ENCODE measurements at regions not wholly inside any gene's neighbourhood (a gene's known extent, or its start where the extent isn't known, plus 50 kb on each side); places are given as distances from the start of the nearest gene placed in this dataset.

GRCh38 chrX:10884246-10884645, 226.9 kb upstream of the HCCS start:
- no peaks in the 10 kb centered on the region for H3K27me3 ChIP-seq (ENCODE audit: control insufficient read depth, insufficient read depth, low read length)
- H3K4me3 ChIP-seq (ENCODE audit: low read length): no peak overlapping the region
- no peak overlapping the region for H3K9ac ChIP-seq (ENCODE audit: low read length)
- no peaks in the 10 kb centered on the region for H3K4me1 ChIP-seq (ENCODE audit: control insufficient read depth, insufficient read depth, low read length)
- no peak overlapping the region for H3K27ac ChIP-seq (ENCODE audit: low read depth, low read length)
- H3K36me3 ChIP-seq (ENCODE audit: control insufficient read depth, insufficient read depth, low read length): no peaks in the 10 kb centered on the region

GRCh38 chrX:10892621-10893225, 218.4 kb upstream of the HCCS start:
- Histone ChIP-seq H3K36me3 (ENCODE audit: control insufficient read depth, insufficient read depth, low read length) (no peaks in the 10 kb centered on the region), H3K9ac (ENCODE audit: low read length) (no peak overlapping the region), H3K27ac (ENCODE audit: low read depth, low read length) (no peak overlapping the region), H3K4me3 (ENCODE audit: low read length) (no peak overlapping the region), H3K27me3 (ENCODE audit: control insufficient read depth, insufficient read depth, low read length) (no peaks in the 10 kb centered on the region), H3K4me1 (ENCODE audit: control insufficient read depth, insufficient read depth, low read length) (no peaks in the 10 kb centered on the region)

- H3K4me3 ChIP-seq (ENCODE audit: low read length): no peak overlapping the region
- H3K27me3 ChIP-seq (ENCODE audit: control insufficient read depth, insufficient read depth, low read length): no peaks in the 10 kb centered on the region
- H3K27ac ChIP-seq (ENCODE audit: low read depth, low read length): no peak overlapping the region
- H3K36me3 ChIP-seq (ENCODE audit: control insufficient read depth, insufficient read depth, low read length): no peaks in the 10 kb centered on the region
- H3K4me1 ChIP-seq (ENCODE audit: control insufficient read depth, insufficient read depth, low read length): no peaks in the 10 kb centered on the region
- no peak overlapping the region for H3K9ac ChIP-seq (ENCODE audit: low read length)
Measured at GRCh38 chrX:10893366-10893765, 217.8 kb upstream of the HCCS start.

DNA sequence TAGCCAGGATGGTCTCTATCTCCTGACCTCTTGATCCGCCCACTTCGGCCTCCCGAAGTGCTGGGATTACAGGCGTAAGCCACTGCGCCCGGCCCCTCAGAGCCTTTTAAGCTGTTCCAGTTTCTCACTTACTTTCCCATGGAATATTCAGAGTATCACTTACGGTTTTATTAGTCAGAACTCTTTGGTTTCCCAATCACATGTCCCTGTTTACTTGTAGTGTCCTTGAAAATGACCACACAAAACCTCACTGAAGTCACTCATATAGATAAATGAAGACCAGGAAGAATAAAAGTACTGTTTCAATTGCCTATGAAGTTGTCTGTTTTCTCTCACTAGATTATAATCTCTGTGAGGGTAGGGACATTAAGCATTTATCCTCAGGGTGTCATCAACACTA, 217.2 kb upstream of the HCCS start:
- H3K27ac ChIP-seq (ENCODE audit: low read depth, low read length): no peak overlapping the region
- H3K4me3 ChIP-seq (ENCODE audit: low read length): no peak overlapping the region
- H3K36me3 ChIP-seq (ENCODE audit: control insufficient read depth, insufficient read depth, low read length): no peaks in the 10 kb centered on the region
- no peaks in the 10 kb centered on the region for H3K4me1 ChIP-seq (ENCODE audit: control insufficient read depth, insufficient read depth, low read length)
- H3K9ac ChIP-seq (ENCODE audit: low read length): no peak overlapping the region
- no peaks in the 10 kb centered on the region for H3K27me3 ChIP-seq (ENCODE audit: control insufficient read depth, insufficient read depth, low read length)

DNA sequence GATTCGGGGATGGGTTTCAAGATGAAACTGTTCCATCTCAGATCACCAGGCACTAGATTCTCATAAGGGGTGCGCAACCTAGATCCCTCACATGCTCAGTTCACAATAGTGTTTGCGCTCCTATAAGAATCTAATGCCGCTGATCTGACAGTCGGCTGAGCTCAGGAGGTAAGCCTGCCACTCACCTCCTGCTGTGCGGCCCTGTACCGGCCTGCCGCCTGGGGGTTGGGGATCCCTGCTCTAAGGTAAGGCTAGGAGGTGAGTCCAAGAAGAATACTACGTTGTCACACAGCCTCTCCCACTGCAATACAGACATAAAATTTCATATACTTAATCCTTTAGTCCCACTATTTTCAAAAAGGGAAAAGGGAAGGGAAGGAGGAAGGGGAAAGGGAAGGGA, 213.4 kb upstream of the HCCS start:
- H3K9ac ChIP-seq (ENCODE audit: low read length): no peak overlapping the region
- no peaks in the 10 kb centered on the region for H3K4me1 ChIP-seq (ENCODE audit: control insufficient read depth, insufficient read depth, low read length)
- no peak overlapping the region for H3K27ac ChIP-seq (ENCODE audit: low read depth, low read length)
- H3K4me3 ChIP-seq (ENCODE audit: low read length): no peak overlapping the region
- H3K27me3 ChIP-seq (ENCODE audit: control insufficient read depth, insufficient read depth, low read length): no peaks in the 10 kb centered on the region
- no peaks in the 10 kb centered on the region for H3K36me3 ChIP-seq (ENCODE audit: control insufficient read depth, insufficient read depth, low read length)

DNA sequence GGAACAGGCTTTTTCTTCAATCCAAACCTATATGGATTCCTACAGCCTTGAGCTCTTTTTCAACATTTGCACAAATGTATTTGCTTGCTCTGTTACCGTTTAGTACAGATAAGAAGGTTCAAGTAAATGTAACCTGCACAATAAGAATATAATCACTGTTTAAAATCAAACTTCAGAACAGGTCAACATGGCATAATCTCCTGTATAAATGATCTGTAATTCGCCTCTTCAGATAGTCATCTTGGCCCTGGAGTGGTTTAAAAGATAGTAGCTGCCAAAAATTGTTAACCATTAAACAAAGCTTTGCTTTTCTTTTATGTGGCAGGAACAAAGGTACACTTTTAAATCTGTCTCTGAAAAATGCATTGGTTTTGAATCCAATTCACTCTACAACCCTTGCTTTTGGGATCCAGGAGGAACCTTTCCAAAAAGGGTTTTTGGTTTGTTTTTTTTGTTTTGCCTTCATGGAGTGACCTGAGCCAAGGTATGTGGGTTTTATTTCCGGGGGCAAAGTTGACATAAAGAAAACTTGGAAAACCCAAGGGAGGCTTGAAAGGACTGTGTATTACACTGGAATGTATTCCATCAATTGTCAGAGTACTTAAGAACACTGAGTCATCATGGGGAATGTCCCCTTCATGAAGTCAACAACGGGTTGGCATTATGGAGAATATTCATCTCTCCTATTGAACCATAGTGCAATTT, 210.4 kb upstream of the HCCS start:
- Histone ChIP-seq H3K9ac (ENCODE audit: low read length) (no peak overlapping the region), H3K4me1 (ENCODE audit: control insufficient read depth, insufficient read depth, low read length) (no peaks in the 10 kb centered on the region), H3K27ac (ENCODE audit: low read depth, low read length) (no peak overlapping the region), H3K36me3 (ENCODE audit: control insufficient read depth, insufficient read depth, low read length) (no peaks in the 10 kb centered on the region), H3K4me3 (ENCODE audit: low read length) (no peak overlapping the region), H3K27me3 (ENCODE audit: control insufficient read depth, insufficient read depth, low read length) (no peaks in the 10 kb centered on the region)

DNA sequence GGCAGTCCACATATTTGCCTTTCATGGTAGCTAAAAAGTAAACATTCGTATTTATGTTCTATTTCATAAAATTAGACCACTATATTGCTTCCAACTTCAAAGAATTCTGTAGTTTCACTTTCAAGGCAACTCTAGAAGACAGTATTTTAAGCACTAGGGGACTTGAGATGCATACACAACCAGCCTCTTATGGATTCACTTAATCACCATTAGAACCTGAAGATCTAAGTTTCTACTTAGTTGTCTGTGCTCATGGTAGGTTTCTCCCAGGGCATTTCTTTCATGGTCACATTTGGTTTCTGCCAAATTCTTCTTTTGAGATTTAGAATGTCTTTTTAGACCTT, 209.9 kb upstream of the HCCS start:
- no peak overlapping the region for H3K27ac ChIP-seq (ENCODE audit: low read depth, low read length)
- H3K27me3 ChIP-seq (ENCODE audit: control insufficient read depth, insufficient read depth, low read length): no peaks in the 10 kb centered on the region
- H3K4me3 ChIP-seq (ENCODE audit: low read length): no peak overlapping the region
- H3K4me1 ChIP-seq (ENCODE audit: control insufficient read depth, insufficient read depth, low read length): no peaks in the 10 kb centered on the region
- H3K36me3 ChIP-seq (ENCODE audit: control insufficient read depth, insufficient read depth, low read length): no peaks in the 10 kb centered on the region
- H3K9ac ChIP-seq (ENCODE audit: low read length): no peak overlapping the region

DNA sequence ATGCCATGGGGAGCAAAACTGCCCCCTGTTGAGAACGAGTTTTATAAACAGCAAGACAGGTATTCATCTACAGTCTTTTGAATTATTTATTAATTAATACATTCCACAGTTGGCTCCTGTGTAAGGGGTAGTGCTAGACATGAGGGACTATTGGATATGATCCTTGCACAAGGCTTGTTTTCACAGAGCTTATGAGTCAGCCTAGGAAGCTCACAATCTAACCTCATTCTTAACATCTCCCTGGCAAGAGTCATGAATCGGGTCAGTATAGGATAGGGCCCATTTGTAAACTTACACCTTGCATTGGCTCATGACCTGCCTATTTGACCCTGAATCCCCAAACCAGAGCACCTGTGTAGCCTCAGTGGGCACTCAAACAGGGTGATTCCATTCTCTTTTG, 209.1 kb upstream of the HCCS start:
- no peak overlapping the region for H3K4me3 ChIP-seq (ENCODE audit: low read length)
- no peaks in the 10 kb centered on the region for H3K36me3 ChIP-seq (ENCODE audit: control insufficient read depth, insufficient read depth, low read length)
- H3K27me3 ChIP-seq (ENCODE audit: control insufficient read depth, insufficient read depth, low read length): no peaks in the 10 kb centered on the region
- H3K9ac ChIP-seq (ENCODE audit: low read length): no peak overlapping the region
- no peaks in the 10 kb centered on the region for H3K4me1 ChIP-seq (ENCODE audit: control insufficient read depth, insufficient read depth, low read length)
- H3K27ac ChIP-seq (ENCODE audit: low read depth, low read length): no peak overlapping the region

- no peak overlapping the region for H3K9ac ChIP-seq (ENCODE audit: low read length)
- H3K27me3 ChIP-seq (ENCODE audit: control insufficient read depth, insufficient read depth, low read length): no peaks in the 10 kb centered on the region
- no peaks in the 10 kb centered on the region for H3K4me1 ChIP-seq (ENCODE audit: control insufficient read depth, insufficient read depth, low read length)
- no peaks in the 10 kb centered on the region for H3K36me3 ChIP-seq (ENCODE audit: control insufficient read depth, insufficient read depth, low read length)
- H3K27ac ChIP-seq (ENCODE audit: low read depth, low read length): no peak overlapping the region
- H3K4me3 ChIP-seq (ENCODE audit: low read length): no peak overlapping the region
Measured at GRCh38 chrX:10903523-10903922, 207.6 kb upstream of the HCCS start.

- no peaks in the 10 kb centered on the region for H3K36me3 ChIP-seq (ENCODE audit: control insufficient read depth, insufficient read depth, low read length)
- no peaks in the 10 kb centered on the region for H3K27me3 ChIP-seq (ENCODE audit: control insufficient read depth, insufficient read depth, low read length)
- no peak overlapping the region for H3K4me3 ChIP-seq (ENCODE audit: low read length)
- no peak overlapping the region for H3K27ac ChIP-seq (ENCODE audit: low read depth, low read length)
- no peak overlapping the region for H3K9ac ChIP-seq (ENCODE audit: low read length)
- H3K4me1 ChIP-seq (ENCODE audit: control insufficient read depth, insufficient read depth, low read length): no peaks in the 10 kb centered on the region
Measured at GRCh38 chrX:10904220-10904619, 206.9 kb upstream of the HCCS start.

DNA sequence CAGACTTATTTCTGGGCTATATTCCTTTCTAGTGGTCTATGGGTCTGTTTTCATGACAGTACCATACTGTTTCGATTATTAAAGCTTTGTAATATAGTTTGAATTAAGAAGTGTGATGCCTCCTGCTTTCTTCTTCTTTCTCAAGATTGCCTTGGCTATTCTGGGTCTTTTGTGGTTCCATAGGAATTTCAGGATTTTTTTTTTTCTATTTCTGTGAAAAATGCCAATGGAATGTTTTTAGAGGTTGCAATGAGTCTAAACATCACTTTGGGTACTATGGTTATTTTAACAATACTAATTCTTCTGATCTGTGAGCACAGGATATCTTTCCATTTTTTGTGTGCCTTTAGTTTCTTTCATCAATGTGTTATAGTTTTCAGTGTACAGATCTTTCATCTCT, 204.3 kb upstream of the HCCS start:
- H3K4me3 ChIP-seq (ENCODE audit: low read length): no peak overlapping the region
- H3K27me3 ChIP-seq (ENCODE audit: control insufficient read depth, insufficient read depth, low read length): no peaks in the 10 kb centered on the region
- no peak overlapping the region for H3K27ac ChIP-seq (ENCODE audit: low read depth, low read length)
- no peaks in the 10 kb centered on the region for H3K4me1 ChIP-seq (ENCODE audit: control insufficient read depth, insufficient read depth, low read length)
- H3K36me3 ChIP-seq (ENCODE audit: control insufficient read depth, insufficient read depth, low read length): no peaks in the 10 kb centered on the region
- H3K9ac ChIP-seq (ENCODE audit: low read length): no peak overlapping the region

DNA sequence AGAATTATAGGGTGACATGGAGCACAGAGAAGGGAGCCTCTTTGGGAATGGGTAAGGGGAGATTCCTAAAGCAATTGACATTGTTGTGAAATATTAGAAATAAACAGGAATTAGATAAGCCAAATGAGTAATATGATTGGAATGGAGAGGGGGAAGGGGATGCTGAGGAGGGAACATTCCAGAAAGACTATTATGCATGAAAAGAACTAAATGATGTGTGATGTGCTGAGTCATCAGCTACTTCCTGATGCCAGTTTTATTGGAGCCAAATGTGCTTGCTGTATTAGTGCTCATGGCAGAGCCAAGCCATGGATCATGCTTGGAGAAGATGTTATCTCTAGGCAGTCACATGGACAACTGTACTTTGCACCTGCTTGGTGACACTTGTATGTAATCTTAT, 189.0 kb upstream of the HCCS start:
- Histone ChIP-seq H3K4me1 (ENCODE audit: control insufficient read depth, insufficient read depth, low read length) (no peaks in the 10 kb centered on the region), H3K27ac (ENCODE audit: low read depth, low read length) (no peak overlapping the region), H3K36me3 (ENCODE audit: control insufficient read depth, insufficient read depth, low read length) (no peaks in the 10 kb centered on the region), H3K4me3 (ENCODE audit: low read length) (no peak overlapping the region), H3K27me3 (ENCODE audit: control insufficient read depth, insufficient read depth, low read length) (no peaks in the 10 kb centered on the region), H3K9ac (ENCODE audit: low read length) (no peak overlapping the region)

DNA sequence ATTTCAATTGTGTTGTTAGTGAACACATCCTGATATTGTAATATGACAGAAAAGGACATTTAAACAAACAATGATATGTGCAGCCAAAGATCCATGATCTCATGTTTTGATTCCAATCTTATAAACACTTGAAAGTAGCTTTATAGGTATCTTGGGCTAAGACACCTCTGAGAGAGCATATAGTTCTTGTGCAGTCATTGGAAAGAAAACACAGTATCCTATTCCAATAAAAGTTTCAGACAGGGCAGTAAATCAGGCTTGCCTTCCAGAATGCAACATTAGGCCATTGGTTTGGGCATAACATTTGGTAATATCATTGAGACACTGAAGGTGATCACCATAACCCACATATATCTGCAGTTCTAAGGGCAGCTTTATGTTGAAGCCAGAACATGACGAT, 188.3 kb upstream of the HCCS start:
- no peak overlapping the region for H3K27ac ChIP-seq (ENCODE audit: low read depth, low read length)
- no peak overlapping the region for H3K4me3 ChIP-seq (ENCODE audit: low read length)
- no peaks in the 10 kb centered on the region for H3K27me3 ChIP-seq (ENCODE audit: control insufficient read depth, insufficient read depth, low read length)
- H3K36me3 ChIP-seq (ENCODE audit: control insufficient read depth, insufficient read depth, low read length): no peaks in the 10 kb centered on the region
- no peaks in the 10 kb centered on the region for H3K4me1 ChIP-seq (ENCODE audit: control insufficient read depth, insufficient read depth, low read length)
- H3K9ac ChIP-seq (ENCODE audit: low read length): no peak overlapping the region

Measured in rectal smooth muscle tissue (tissue), 1 donor.